ENCODE measurements at regions not wholly inside any gene's neighbourhood (a gene's known extent, or its start where the extent isn't known, plus 50 kb on each side); places are given as distances from the start of the nearest gene placed in this dataset.

- Mint-ChIP-seq H3K36me3 (no peaks in the 10 kb centered on the region), H3K4me3 (no peak overlapping the region), H3K4me1 (no peaks in the 10 kb centered on the region), H3K9me3 (peaks cover 0 to 4% of the 10 kb centered on the region in 2 donors), H3K27ac (no peak overlapping the region), H3K27me3 (ENCODE audit: low read depth in 2 of 2) (no peaks in the 10 kb centered on the region)
- no peak for TF ChIP-seq CTCF (IDR thresholded peaks at IDR 0.05)
- Histone ChIP-seq H3K27me3 (ENCODE audit: control insufficient read depth, insufficient read depth, low read length) (no peaks in the 10 kb centered on the region), H3K4me3 (ENCODE audit: low read length) (no peak overlapping the region), H3K9me3 (ENCODE audit: control insufficient read depth, insufficient read depth, low read length) (no peaks in the 10 kb centered on the region), H3K36me3 (ENCODE audit: control insufficient read depth, insufficient read depth, low read length) (no peaks in the 10 kb centered on the region), H3K4me1 (ENCODE audit: control insufficient read depth, insufficient read depth, low read length) (no peaks in the 10 kb centered on the region), H3K27ac (ENCODE audit: low read length) (no peak overlapping the region)
- DNase-seq (no peak), ATAC-seq (no peak)
- WGBS (ENCODE audit: insufficient coverage) = 89% methylated on average over 5 of the region's 5 CpGs
- intact Hi-C loops (cut with micrococcal nuclease) = no loop called here
These were observed 240.5 kb downstream of the SOX2 start for GRCh38 chr3:181952221-181952620.

- WGBS (ENCODE audit: insufficient coverage) = 74% methylated on average over 4 of the region's 4 CpGs
- Histone ChIP-seq H3K27ac (ENCODE audit: low read length) (no peak overlapping the region), H3K36me3 (ENCODE audit: control insufficient read depth, insufficient read depth, low read length) (no peaks in the 10 kb centered on the region), H3K4me3 (ENCODE audit: low read length) (no peak overlapping the region), H3K9me3 (ENCODE audit: control insufficient read depth, insufficient read depth, low read length) (no peaks in the 10 kb centered on the region), H3K27me3 (ENCODE audit: control insufficient read depth, insufficient read depth, low read length) (no peaks in the 10 kb centered on the region), H3K4me1 (ENCODE audit: control insufficient read depth, insufficient read depth, low read length) (no peaks in the 10 kb centered on the region)
- Mint-ChIP-seq H3K27me3 (ENCODE audit: low read depth in 2 of 2) (no peaks in the 10 kb centered on the region), H3K36me3 (no peaks in the 10 kb centered on the region), H3K4me3 (no peak overlapping the region), H3K27ac (no peak overlapping the region), H3K9me3 (peaks cover 0 to 4% of the 10 kb centered on the region in 2 donors), H3K4me1 (no peaks in the 10 kb centered on the region)
- DNase-seq (no peak), ATAC-seq (no peak)
- intact Hi-C loops (cut with micrococcal nuclease) = no loop called here
- TF ChIP-seq CTCF (IDR thresholded peaks at IDR 0.05) = no peak
These were observed 241.2 kb downstream of the SOX2 start for GRCh38 chr3:181952929-181953328.

GRCh38 chr3:181955566-181955965 is 243.8 kb downstream of the SOX2 start:
- no peak for ATAC-seq
- H3K27ac ChIP-seq (ENCODE audit: low read length) = no peak overlapping the region
- no peak for DNase-seq
- Mint-ChIP-seq H3K36me3 (no peaks in the 10 kb centered on the region), H3K27ac (no peak overlapping the region), H3K9me3 (peaks cover 0 to 4% of the 10 kb centered on the region in 2 donors), H3K27me3 (ENCODE audit: low read depth in 2 of 2) (no peaks in the 10 kb centered on the region), H3K4me1 (no peaks in the 10 kb centered on the region), H3K4me3 (no peak overlapping the region)
- H3K4me3 ChIP-seq (ENCODE audit: low read length) = no peak overlapping the region
- no peaks in the 10 kb centered on the region for H3K27me3 ChIP-seq (ENCODE audit: control insufficient read depth, insufficient read depth, low read length)
- no peaks in the 10 kb centered on the region for H3K4me1 ChIP-seq (ENCODE audit: control insufficient read depth, insufficient read depth, low read length)
- no peaks in the 10 kb centered on the region for H3K9me3 ChIP-seq (ENCODE audit: control insufficient read depth, insufficient read depth, low read length)
- WGBS (ENCODE audit: insufficient coverage) = 90% methylated on average over 2 of the region's 2 CpGs
- intact Hi-C loops (cut with micrococcal nuclease) = no loop called here
- no peak for TF ChIP-seq CTCF (IDR thresholded peaks at IDR 0.05)
- H3K36me3 ChIP-seq (ENCODE audit: control insufficient read depth, insufficient read depth, low read length) = no peaks in the 10 kb centered on the region

DNA sequence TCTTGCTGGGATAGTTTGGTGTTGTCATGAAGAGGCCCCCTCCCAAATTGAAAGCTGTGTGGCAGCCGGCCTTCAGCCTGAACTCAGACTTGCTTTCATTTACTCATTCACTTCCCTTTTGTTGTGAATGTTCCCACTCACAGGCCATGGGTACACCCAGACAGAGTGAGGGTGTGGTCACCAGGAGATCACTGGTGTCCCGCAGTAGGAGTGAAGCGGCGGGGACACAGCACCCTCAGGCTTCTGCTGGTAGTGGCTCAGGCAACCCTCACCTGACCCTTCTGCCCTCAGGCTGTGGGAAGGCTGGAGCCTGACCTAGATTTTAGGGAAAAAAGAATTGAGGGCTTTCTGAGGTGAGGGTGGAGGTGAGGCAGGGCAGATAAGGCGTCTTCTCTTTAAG is 244.4 kb downstream of the SOX2 start:
- H3K36me3 Mint-ChIP-seq = no peaks in the 10 kb centered on the region
- no peak overlapping the region for H3K4me3 ChIP-seq (ENCODE audit: low read length)
- ATAC-seq = no peak
- no peaks in the 10 kb centered on the region for H3K36me3 ChIP-seq (ENCODE audit: control insufficient read depth, insufficient read depth, low read length)
- DNase-seq = no peak
- TF ChIP-seq CTCF (IDR thresholded peaks at IDR 0.05) = no peak
- no peaks in the 10 kb centered on the region for H3K27me3 ChIP-seq (ENCODE audit: control insufficient read depth, insufficient read depth, low read length)
- no peaks in the 10 kb centered on the region for H3K9me3 ChIP-seq (ENCODE audit: control insufficient read depth, insufficient read depth, low read length)
- H3K27me3 Mint-ChIP-seq (ENCODE audit: low read depth in 2 of 2) = no peaks in the 10 kb centered on the region
- WGBS (ENCODE audit: insufficient coverage) = 79% methylated on average over 5 of the region's 5 CpGs
- peaks cover 0 to 4% of the 10 kb centered on the region in 2 donors for H3K9me3 Mint-ChIP-seq
- intact Hi-C loops (cut with micrococcal nuclease) = no loop called here
- H3K4me1 ChIP-seq (ENCODE audit: control insufficient read depth, insufficient read depth, low read length) = no peaks in the 10 kb centered on the region
- no peak overlapping the region for H3K27ac Mint-ChIP-seq
- H3K4me3 Mint-ChIP-seq = no peak overlapping the region
- H3K27ac ChIP-seq (ENCODE audit: low read length) = no peak overlapping the region
- H3K4me1 Mint-ChIP-seq = no peaks in the 10 kb centered on the region
